ENCODE measurements at regions not wholly inside any gene's neighbourhood (a gene's known extent, or its start where the extent isn't known, plus 50 kb on each side); places are given as distances from the start of the nearest gene placed in this dataset.

- no peak for TF ChIP-seq CTCF (IDR thresholded peaks at IDR 0.05; ENCODE audit: insufficient read depth, low read length)
- TF ChIP-seq SPI1 (IDR thresholded peaks at IDR 0.05; ENCODE audit: borderline replicate concordance, low read depth) = no peak
- TF ChIP-seq GABPA (IDR thresholded peaks at IDR 0.05; ENCODE audit: low read depth) = no peak
- TF ChIP-seq POLR2AphosphoS5 (IDR thresholded peaks at IDR 0.05; ENCODE audit: low read depth) = no peak
Observed at GRCh38 chr6:121578216-121578615, 142.8 kb downstream of the GJA1 start.
